ENCODE measurements at regions not wholly inside any gene's neighbourhood (a gene's known extent, or its start where the extent isn't known, plus 50 kb on each side); places are given as distances from the start of the nearest gene placed in this dataset.

DNA sequence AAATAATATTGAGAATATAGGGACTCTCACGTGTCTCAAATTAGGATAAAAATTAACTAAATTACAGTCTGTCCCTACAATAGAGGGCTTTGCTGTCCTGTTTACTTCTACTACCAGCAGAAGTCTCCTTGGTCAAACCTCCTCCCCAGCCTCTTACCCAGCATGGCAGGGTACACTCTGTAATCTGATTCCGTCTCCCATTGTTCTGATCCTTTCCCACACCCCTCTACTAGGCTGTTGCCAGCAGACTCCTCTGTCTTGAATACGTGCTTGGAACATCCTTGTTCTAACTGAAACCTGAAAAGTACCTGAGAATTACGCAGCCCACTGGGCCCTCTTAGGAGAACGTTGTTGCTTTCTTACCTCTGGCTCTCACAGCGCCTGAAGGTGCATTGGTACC lies 112.2 kb upstream of the PREP start:
- Mint-ChIP-seq H3K27ac (no peak overlapping the region), H3K9me3 (ENCODE audit: low read depth) (peaks cover 3% of the 10 kb centered on the region), H3K36me3 (peaks cover 19% of the 10 kb centered on the region), H3K4me1 (peaks cover 9% of the 10 kb centered on the region), H3K27me3 (peaks cover 2% of the 10 kb centered on the region), H3K4me3 (no peak overlapping the region)
- ATAC-seq (no peak), DNase-seq (no peak)
- CTCF ChIA-PET = no interaction called here

DNA sequence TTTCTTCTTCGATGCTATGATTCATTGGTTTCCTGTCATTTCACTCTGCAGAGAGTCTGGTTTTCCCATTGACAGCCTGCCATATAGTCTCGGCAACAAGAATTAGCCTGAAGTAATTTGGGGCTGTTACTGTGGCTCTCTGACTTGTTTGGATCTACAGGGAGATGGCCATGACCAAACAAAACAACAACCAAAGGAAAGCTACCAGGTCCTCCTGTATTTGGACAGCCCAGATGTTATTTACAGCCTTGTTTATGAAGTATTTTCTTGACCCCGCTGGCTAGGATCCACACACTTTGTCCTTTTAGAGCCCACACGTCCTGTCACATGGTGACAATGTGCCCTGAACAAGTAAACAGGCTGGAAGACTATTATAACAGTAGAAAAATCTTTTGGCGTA lies 111.4 kb upstream of the PREP start:
- H3K36me3 Mint-ChIP-seq = peaks cover 19% of the 10 kb centered on the region
- H3K4me1 Mint-ChIP-seq = peaks cover 13% of the 10 kb centered on the region
- no peak overlapping the region for H3K4me3 Mint-ChIP-seq
- CTCF ChIA-PET = interaction anchor here (1.1 kb wide), 1 partner anchor 17 kb away, joined by 3 read pairs; no protein-coding TSS in a partner anchor
- peaks cover 3% of the 10 kb centered on the region for H3K9me3 Mint-ChIP-seq (ENCODE audit: low read depth)
- H3K27ac Mint-ChIP-seq = no peak overlapping the region
- no peak for DNase-seq
- no peak for ATAC-seq
- peaks cover 2% of the 10 kb centered on the region for H3K27me3 Mint-ChIP-seq

DNA sequence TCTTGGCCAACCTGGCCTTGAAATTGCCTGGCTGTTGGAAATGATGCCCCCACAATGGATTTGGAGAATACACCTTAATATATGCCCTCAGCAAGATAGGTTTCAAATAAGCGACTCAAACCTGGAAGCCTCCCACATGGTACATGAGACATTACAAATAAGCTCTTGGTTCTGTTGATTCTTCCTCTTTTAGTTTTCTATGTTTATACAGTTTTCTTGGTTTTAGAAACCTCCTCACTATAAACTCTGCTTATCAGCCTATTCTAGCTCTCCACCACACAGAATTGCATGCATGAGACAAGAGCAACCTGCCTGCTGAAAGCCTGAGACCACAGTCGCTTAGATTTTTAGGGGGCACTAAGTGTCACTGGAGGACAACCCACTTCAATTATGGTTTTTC lies 108.8 kb upstream of the PREP start:
- no peak overlapping the region for H3K4me3 Mint-ChIP-seq
- peaks cover 13% of the 10 kb centered on the region for H3K4me1 Mint-ChIP-seq
- no peak overlapping the region for H3K27ac Mint-ChIP-seq
- DNase-seq = no peak
- peaks cover 9% of the 10 kb centered on the region for H3K36me3 Mint-ChIP-seq
- no peak for ATAC-seq
- CTCF ChIA-PET = interaction anchor here (1.1 kb wide), 1 partner anchor 13 kb away, joined by 3 read pairs; no protein-coding TSS in a partner anchor
- peaks cover 3% of the 10 kb centered on the region for H3K9me3 Mint-ChIP-seq (ENCODE audit: low read depth)
- H3K27me3 Mint-ChIP-seq = peaks cover 6% of the 10 kb centered on the region

DNA sequence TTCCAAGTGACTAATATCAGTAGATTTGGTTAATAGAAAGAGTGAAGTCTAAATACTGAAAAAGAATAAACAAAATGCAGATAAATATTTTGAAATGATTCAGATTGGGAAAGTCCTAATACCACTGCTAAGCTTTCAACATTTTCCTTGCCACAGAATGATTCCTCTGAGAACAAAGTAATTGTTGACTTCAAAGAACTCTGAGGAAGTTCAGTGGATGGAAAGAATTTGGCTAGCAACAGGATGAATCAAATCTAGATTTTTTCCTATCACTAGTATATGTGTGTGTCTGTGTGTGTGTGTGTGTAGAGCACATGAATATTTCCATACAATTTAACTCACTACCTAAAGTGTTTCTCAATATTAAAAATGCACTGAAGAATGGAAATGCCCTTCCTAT lies 107.9 kb upstream of the PREP start:
- ATAC-seq (no peak), DNase-seq (no peak)
- Mint-ChIP-seq H3K4me1 (peaks cover 13% of the 10 kb centered on the region), H3K27ac (no peak overlapping the region), H3K36me3 (peaks cover 10% of the 10 kb centered on the region), H3K27me3 (peaks cover 6% of the 10 kb centered on the region), H3K4me3 (no peak overlapping the region), H3K9me3 (ENCODE audit: low read depth) (peaks cover 3% of the 10 kb centered on the region)
- CTCF ChIA-PET = no interaction called here

DNA sequence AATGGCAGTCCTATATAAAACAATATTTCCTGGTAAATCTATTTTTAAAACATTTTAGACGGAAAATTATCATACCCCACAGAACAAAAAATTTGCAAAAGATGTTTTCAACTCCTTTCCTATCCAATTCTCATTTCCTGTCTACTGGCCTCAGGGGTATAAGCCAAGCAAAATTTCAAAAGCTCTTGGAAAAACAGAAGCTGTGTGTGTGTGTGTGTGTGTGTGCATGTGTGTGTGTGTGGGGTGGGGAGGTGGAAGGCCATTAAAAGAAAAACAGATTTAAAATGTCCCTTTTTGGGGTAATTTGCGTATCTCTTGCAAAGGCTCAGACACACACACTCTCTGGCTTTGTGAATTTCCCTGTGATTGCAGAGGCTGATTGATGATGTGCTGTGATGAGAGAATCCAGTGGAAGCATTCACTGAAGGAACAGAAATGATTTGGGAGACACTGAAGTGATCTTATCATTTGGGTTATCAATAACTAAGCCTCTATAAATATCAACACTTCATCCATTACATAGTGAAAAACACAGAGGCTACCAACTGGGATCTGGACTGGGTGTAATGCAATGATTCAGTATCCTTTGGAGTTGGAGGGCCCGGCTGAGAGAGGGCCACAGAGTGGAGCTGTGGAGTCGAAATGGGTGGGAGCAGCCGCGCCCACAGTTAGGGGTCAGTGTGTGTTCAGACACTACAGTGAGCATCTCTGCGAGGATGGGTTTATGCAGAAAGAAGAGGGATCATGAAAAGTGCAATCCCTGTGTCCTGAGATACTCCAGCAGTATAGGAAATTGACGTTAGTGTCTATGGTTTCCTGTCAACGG lies 106.8 kb upstream of the PREP start:
- H3K36me3 Mint-ChIP-seq = peaks cover 10% of the 10 kb centered on the region
- H3K4me3 Mint-ChIP-seq = no peak overlapping the region
- peaks cover 6% of the 10 kb centered on the region for H3K27me3 Mint-ChIP-seq
- ATAC-seq (no peak), DNase-seq (no peak)
- peaks cover 13% of the 10 kb centered on the region for H3K4me1 Mint-ChIP-seq
- peak overlapping the region; percentile 1 for H3K27ac Mint-ChIP-seq
- CTCF ChIA-PET = no interaction called here
- no peaks in the 10 kb centered on the region for H3K9me3 Mint-ChIP-seq (ENCODE audit: low read depth)

DNA sequence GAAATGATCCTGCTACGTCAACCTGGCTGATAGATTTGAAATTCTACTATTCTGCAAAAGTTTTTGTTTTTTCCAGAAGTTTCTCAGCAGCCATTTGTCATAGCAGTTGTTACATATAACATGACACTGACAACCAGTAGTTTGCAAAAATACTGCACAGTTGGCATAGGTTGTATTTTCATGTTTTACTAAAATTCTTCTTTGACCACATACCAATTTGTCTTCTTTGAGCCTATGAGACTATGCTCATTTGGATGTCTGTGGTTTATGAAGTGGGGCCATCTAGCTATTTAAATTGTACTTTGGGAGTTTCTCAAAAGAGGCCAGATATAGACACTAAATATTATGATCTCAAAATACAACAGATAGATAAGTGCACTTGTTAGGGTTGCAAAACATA lies 104.9 kb upstream of the PREP start:
- no peak for DNase-seq
- ATAC-seq = no peak
- peaks cover 8% of the 10 kb centered on the region for H3K4me1 Mint-ChIP-seq
- H3K9me3 Mint-ChIP-seq (ENCODE audit: low read depth) = no peaks in the 10 kb centered on the region
- no peak overlapping the region for H3K4me3 Mint-ChIP-seq
- no peak overlapping the region for H3K27ac Mint-ChIP-seq
- CTCF ChIA-PET = interaction anchor here (1.6 kb wide), 1 partner anchor 11 kb away, joined by 3 read pairs; no protein-coding TSS in a partner anchor
- peaks cover 4% of the 10 kb centered on the region for H3K27me3 Mint-ChIP-seq
- H3K36me3 Mint-ChIP-seq = peaks cover 15% of the 10 kb centered on the region

DNA sequence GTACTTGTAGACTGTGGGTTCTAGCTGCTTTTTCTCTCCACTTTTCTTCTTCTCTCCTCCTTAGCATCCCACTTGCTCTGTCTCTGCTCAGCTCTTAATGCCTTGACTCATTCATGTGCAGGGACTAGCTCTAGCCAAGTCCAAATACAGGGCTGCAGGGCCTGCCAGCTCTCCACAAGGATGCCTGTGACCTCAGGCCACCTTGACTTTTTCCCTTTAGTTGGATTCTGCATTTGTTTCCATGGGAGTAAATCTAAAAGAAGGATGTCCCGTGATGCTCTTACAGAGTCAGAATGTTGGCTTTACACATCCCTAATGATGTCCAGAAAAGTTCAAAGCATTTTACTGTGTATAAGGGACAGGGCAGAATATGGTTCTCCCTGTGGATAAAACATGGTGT lies 101.8 kb upstream of the PREP start:
- Mint-ChIP-seq H3K27ac (no peak overlapping the region), H3K4me1 (peaks cover under 1% of the 10 kb centered on the region), H3K9me3 (ENCODE audit: low read depth) (no peaks in the 10 kb centered on the region), H3K27me3 (peaks cover 4% of the 10 kb centered on the region), H3K36me3 (peaks cover 19% of the 10 kb centered on the region), H3K4me3 (no peak overlapping the region)
- DNase-seq (no peak), ATAC-seq (no peak)
- CTCF ChIA-PET = no interaction called here

DNA sequence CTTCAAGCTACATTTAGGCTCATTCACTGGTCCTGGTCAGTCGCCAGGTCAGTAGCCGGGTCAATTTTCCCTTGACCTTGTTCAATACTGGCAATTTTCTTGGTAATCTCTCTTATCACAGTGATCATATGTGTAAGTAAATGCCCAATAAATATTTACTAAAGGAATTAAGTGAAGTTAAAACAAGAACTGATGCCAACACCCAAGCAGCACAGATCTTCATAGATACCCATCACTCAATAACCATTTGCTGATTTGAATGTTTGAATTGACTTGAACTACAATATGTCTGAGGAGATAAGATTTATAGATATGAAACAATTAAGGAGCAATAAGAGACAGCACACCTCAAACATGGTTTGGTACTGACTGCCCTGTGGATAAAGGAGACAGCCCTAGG lies 100.8 kb upstream of the PREP start:
- DNase-seq = no peak
- H3K4me1 Mint-ChIP-seq = no peaks in the 10 kb centered on the region
- H3K36me3 Mint-ChIP-seq = peaks cover 19% of the 10 kb centered on the region
- CTCF ChIA-PET = interaction anchor here (1.0 kb wide), 1 partner anchor 18 kb away, joined by 3 read pairs; no protein-coding TSS in a partner anchor
- peaks cover 4% of the 10 kb centered on the region for H3K27me3 Mint-ChIP-seq
- no peaks in the 10 kb centered on the region for H3K9me3 Mint-ChIP-seq (ENCODE audit: low read depth)
- H3K4me3 Mint-ChIP-seq = no peak overlapping the region
- ATAC-seq = no peak
- no peak overlapping the region for H3K27ac Mint-ChIP-seq

DNA sequence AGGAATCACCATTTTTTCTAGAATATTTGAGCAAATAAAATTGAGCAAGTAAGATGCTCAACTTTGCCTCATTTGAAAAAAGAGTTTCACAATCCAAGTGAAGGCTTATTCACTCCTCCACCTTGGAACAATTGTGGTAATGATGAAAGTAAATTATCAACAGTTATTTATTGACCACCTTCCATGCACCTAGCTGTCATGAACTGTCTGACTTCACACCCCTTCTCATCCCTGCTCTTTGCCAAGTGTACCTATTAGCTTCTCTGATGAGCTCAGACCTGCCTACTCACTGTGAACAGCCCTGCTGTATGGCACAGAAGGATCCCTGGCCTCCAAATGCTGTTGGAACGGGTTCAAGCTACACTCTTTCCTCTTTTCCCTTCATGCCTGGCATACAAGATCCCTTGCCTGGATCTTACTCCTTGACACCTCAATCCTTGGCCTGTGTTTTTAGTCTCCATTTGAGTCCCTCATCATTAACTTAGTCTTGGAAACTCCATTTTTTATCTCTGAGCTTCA lies 99.0 kb upstream of the PREP start:
- DNase-seq = no peak
- ATAC-seq = no peak
- CTCF ChIA-PET = interaction anchor here (1.0 to 1.6 kb wide), 2 partner anchors 70 to 148 kb away, joined by 3 read pairs; no protein-coding TSS in a partner anchor
- Mint-ChIP-seq H3K27ac (no peak overlapping the region), H3K9me3 (ENCODE audit: low read depth) (no peaks in the 10 kb centered on the region), H3K4me3 (no peak overlapping the region), H3K4me1 (no peaks in the 10 kb centered on the region), H3K36me3 (peaks cover 20% of the 10 kb centered on the region), H3K27me3 (no peaks in the 10 kb centered on the region)

DNA sequence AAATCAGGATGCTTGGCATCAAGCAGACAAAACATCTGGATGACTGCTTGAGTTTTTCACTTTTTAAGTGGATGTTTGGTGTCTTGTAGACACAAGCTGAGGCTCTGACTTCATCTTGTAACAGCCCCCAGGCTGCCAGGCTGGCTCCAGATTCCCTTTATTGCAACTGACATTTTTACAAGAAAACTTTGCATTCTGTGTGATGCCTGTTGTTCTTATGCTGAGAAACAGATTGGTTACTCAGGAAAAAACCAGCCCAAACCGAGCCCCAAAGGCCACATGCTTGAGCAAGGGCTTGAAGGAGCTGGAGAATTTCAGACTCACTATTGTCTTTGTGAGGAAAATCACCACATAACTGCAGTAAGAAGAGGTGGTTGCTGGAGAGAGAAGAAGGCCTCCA lies 98.4 kb upstream of the PREP start:
- H3K4me1 Mint-ChIP-seq = no peaks in the 10 kb centered on the region
- H3K4me3 Mint-ChIP-seq = no peak overlapping the region
- ATAC-seq (no peak), DNase-seq (no peak)
- H3K36me3 Mint-ChIP-seq = peaks cover 15% of the 10 kb centered on the region
- no peaks in the 10 kb centered on the region for H3K27me3 Mint-ChIP-seq
- no peaks in the 10 kb centered on the region for H3K9me3 Mint-ChIP-seq (ENCODE audit: low read depth)
- CTCF ChIA-PET = interaction anchor here (0.6 to 1.6 kb wide), 2 partner anchors 69 to 149 kb away, joined by 3 read pairs; no protein-coding TSS in a partner anchor
- no peak overlapping the region for H3K27ac Mint-ChIP-seq

DNA sequence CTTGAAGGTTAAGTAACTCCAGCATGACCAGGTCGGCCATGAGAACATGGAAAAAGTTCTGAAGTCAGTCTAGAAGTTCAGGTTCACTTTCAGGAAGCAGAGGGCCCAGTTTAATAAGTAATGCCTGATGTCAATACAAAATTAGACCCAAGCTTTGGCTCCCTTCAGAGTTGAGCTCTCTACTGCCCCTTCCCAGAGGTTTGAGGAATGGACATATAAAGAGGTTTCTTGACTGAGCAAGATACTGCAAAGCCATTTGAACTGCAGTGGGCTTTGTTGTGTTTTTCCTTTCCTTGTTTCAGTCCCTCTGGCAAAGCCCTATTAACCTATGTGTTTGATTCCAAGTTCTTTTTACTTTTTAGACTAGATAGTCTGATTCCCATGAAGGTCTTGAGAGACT lies 97.8 kb upstream of the PREP start:
- H3K36me3 Mint-ChIP-seq = peaks cover 15% of the 10 kb centered on the region
- no peak overlapping the region for H3K4me3 Mint-ChIP-seq
- H3K4me1 Mint-ChIP-seq = no peaks in the 10 kb centered on the region
- DNase-seq (no peak), ATAC-seq (no peak)
- CTCF ChIA-PET = interaction anchor here (0.6 kb wide), 1 partner anchor 69 kb away, joined by 3 read pairs; no protein-coding TSS in a partner anchor
- H3K9me3 Mint-ChIP-seq (ENCODE audit: low read depth) = no peaks in the 10 kb centered on the region
- no peaks in the 10 kb centered on the region for H3K27me3 Mint-ChIP-seq
- no peak overlapping the region for H3K27ac Mint-ChIP-seq

DNA sequence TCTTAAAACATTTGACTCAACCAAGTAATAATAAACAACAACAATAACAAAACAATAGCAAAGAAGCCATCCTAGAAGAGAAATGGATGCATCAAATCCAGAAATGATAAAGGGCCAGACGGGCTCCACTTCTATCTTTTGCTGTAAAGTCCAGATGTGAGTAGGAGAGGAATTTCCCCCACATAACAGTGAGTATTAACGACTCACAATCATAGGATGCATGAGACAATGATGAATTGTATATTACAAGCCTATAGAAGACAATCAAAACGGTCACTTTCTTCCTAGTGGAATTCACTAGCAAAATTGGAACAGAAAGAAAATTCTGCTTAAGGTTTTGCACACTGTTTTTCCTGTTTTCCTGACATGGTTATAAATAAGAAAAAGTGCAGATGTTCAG lies 97.0 kb upstream of the PREP start:
- CTCF ChIA-PET = no interaction called here
- no peak overlapping the region for H3K4me3 Mint-ChIP-seq
- no peaks in the 10 kb centered on the region for H3K9me3 Mint-ChIP-seq (ENCODE audit: low read depth)
- no peaks in the 10 kb centered on the region for H3K27me3 Mint-ChIP-seq
- ATAC-seq = no peak
- no peak for DNase-seq
- H3K36me3 Mint-ChIP-seq = peaks cover 15% of the 10 kb centered on the region
- no peaks in the 10 kb centered on the region for H3K4me1 Mint-ChIP-seq
- H3K27ac Mint-ChIP-seq = no peak overlapping the region

DNA sequence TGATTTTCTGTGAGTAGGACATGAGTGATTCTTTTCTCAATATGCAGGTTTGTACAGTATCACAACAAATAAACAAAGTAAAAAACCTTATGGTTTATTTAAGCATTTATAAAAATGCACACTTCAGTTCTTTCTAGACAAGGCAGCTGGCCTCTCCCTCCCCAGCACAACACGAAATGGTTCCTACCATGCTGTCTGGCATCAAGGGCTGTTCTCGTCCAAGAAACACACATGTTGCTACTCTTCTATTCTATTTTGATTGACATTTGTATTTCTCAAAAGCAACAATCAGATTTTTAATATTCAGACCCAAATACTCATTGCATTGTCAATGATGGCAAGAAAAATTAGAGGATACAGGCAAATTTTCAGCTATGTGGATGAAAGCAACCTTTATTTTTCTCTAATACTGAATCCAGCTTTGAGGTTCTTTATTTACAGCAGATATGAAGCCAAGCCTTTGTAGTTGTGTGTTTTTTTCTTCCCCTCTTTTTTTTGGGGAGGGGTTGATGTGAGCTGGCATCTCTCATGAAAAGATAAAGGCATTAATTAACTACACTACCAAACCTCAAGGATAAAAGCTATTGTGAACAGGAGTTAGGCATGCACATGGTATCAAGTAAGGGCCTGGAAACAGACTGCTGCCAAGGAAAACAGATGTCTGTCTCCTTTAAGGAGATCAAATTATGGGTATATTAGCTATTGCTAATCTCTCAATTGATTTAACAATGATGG lies 96.4 kb upstream of the PREP start:
- H3K27ac Mint-ChIP-seq = no peak overlapping the region
- ATAC-seq (no peak), DNase-seq (no peak)
- peaks cover 14% of the 10 kb centered on the region for H3K36me3 Mint-ChIP-seq
- CTCF ChIA-PET = no interaction called here
- H3K27me3 Mint-ChIP-seq = no peaks in the 10 kb centered on the region
- H3K9me3 Mint-ChIP-seq (ENCODE audit: low read depth) = no peaks in the 10 kb centered on the region
- no peak overlapping the region for H3K4me3 Mint-ChIP-seq
- H3K4me1 Mint-ChIP-seq = no peaks in the 10 kb centered on the region
